ENCODE measurements at regions not wholly inside any gene's neighbourhood (a gene's known extent, or its start where the extent isn't known, plus 50 kb on each side); places are given as distances from the start of the nearest gene placed in this dataset.

GRCh38 chr4:89397441-89397840, 89.8 kb upstream of the GPRIN3 start:
- TF ChIP-seq CTCF (IDR thresholded peaks at IDR 0.05; ENCODE audit: low read depth, low read length) (no peak), EZH2phosphoT487 (IDR thresholded peaks at IDR 0.05; ENCODE audit: low read depth) (no peak)
